SK-N-SH treated with all-trans-retinoic acid at 6 μM for 48 hours (cell line): ENCODE measurements at regions not wholly inside any gene's neighbourhood (a gene's known extent, or its start where the extent isn't known, plus 50 kb on each side); places are given as distances from the start of the nearest gene placed in this dataset.

Source experiments
- ATAC-seq: fragments of 200-7000 bp; cut with Tn5 transposase; 3 replicates; pipeline ENCODE4 v1.9.1; 2020; ENCODE audit warnings: mild to moderate bottlenecking, moderate library complexity
- ARNTL ChIP-seq: fragments of 450-650 bp; formaldehyde crosslinking; IDR thresholded peaks from 2 replicates; pipeline ENCODE4 v1.5.0; 2020; ENCODE audit warnings: low read depth, mild to moderate bottlenecking, moderate library complexity, borderline replicate concordance
- CSDC2 ChIP-seq: fragments of 250-450 bp; sonication (Bioruptor Pico); IDR thresholded peaks from 2 replicates; pipeline ENCODE4 v1.5.0; 2020; ENCODE audit warnings: mild to moderate bottlenecking, moderate library complexity
- ESRRG ChIP-seq: fragments of 250-450 bp; sonication (Bioruptor Pico); IDR thresholded peaks from 2 replicates; pipeline ENCODE4 v1.6.1; 2021; ENCODE audit warnings: mild to moderate bottlenecking
- GLIS3 ChIP-seq: fragments of 250-450 bp; sonication (Bioruptor Pico); IDR thresholded peaks from 2 replicates; pipeline ENCODE4 v1.5.0; 2020; ENCODE audit warnings: mild to moderate bottlenecking, moderate library complexity
- ISL1 ChIP-seq: fragments of 250-450 bp; sonication (Bioruptor Pico); IDR thresholded peaks from 2 replicates; pipeline ENCODE4 v2.1.2; 2022; ENCODE audit warnings: mild to moderate bottlenecking, moderate library complexity
- OSR1 ChIP-seq: fragments of 250-450 bp; sonication (Bioruptor Pico); IDR thresholded peaks from 2 replicates; pipeline ENCODE4 v1.8.0; 2022; ENCODE audit warnings: moderate library complexity, mild to moderate bottlenecking, inconsistent platforms
- PATZ1 ChIP-seq: fragments of 250-450 bp; sonication (Bioruptor Pico); IDR thresholded peaks from 2 replicates; pipeline ENCODE4 v1.8.0; 2020; ENCODE audit warnings: mild to moderate bottlenecking, moderate library complexity, borderline replicate concordance
- POU6F1 ChIP-seq: fragments of 250-450 bp; sonication (Bioruptor Pico); IDR thresholded peaks from 2 replicates; pipeline ENCODE4 v1.8.0; 2021; ENCODE audit warnings: low read depth, mild to moderate bottlenecking, moderate library complexity, borderline replicate concordance
- RARB ChIP-seq: fragments of 250-450 bp; sonication (Bioruptor Pico); IDR thresholded peaks from 2 replicates; pipeline ENCODE4 v1.8.0; 2021; ENCODE audit warnings: mild to moderate bottlenecking, moderate library complexity
- SNAI2 ChIP-seq: fragments of 250-450 bp; sonication (Bioruptor Pico); IDR thresholded peaks from 2 replicates; pipeline ENCODE4 v1.5.0; 2020; ENCODE audit warnings: mild to moderate bottlenecking, moderate library complexity
- TCF4 ChIP-seq: fragments of 250-450 bp; sonication (Bioruptor Pico); IDR thresholded peaks from 2 replicates; pipeline ENCODE4 v1.8.0; 2021; ENCODE audit warnings: mild to moderate bottlenecking, moderate library complexity, borderline replicate concordance
- ZC3H10 ChIP-seq: fragments of 250-450 bp; sonication (Bioruptor Pico); IDR thresholded peaks from 2 replicates; pipeline ENCODE4 v1.5.1; 2021; ENCODE audit warnings: mild to moderate bottlenecking, moderate library complexity
- ZFP3 ChIP-seq: fragments of 250-450 bp; sonication (Bioruptor Pico); IDR thresholded peaks from 2 replicates; pipeline ENCODE4 v1.5.0; 2020; ENCODE audit warnings: mild to moderate bottlenecking, moderate library complexity
- ZFP30 ChIP-seq: fragments of 450-650 bp; formaldehyde crosslinking; IDR thresholded peaks from 2 replicates; pipeline ENCODE4 v1.5.0; 2022; ENCODE audit warnings: mild to moderate bottlenecking, moderate library complexity
- ZNF565 ChIP-seq: fragments of 450-650 bp; formaldehyde crosslinking; conservative IDR thresholded peaks from 2 replicates; pipeline ENCODE4 v1.5.0; 2020; ENCODE audit warnings: low read depth, mild to moderate bottlenecking, moderate library complexity
- ZNF70 ChIP-seq: fragments of 450-650 bp; formaldehyde crosslinking; IDR thresholded peaks from 2 replicates; pipeline ENCODE4 v1.5.0; 2020; ENCODE audit warnings: mild to moderate bottlenecking, moderate library complexity
- ZNF8 ChIP-seq: fragments of 450-650 bp; formaldehyde crosslinking; IDR thresholded peaks from 2 replicates; pipeline ENCODE4 v1.5.0; 2020; ENCODE audit warnings: mild to moderate bottlenecking, moderate library complexity
- TF ChIP-seq, protein P1 (sequence below): fragments of 250-450 bp; sonication (Bioruptor Pico); IDR thresholded peaks from 2 replicates; pipeline ENCODE4 v1.5.1; 2020; ENCODE audit warnings: low read depth, mild to moderate bottlenecking, moderate library complexity
- TF ChIP-seq, protein P2 (sequence below): fragments of 250-450 bp; sonication (Bioruptor Pico); IDR thresholded peaks from 2 replicates; pipeline ENCODE4 v1.5.1; 2021; ENCODE audit warnings: mild to moderate bottlenecking, moderate library complexity
- TF ChIP-seq, protein P3 (sequence below): fragments of 250-450 bp; sonication (Bioruptor Pico); IDR thresholded peaks from 2 replicates; pipeline ENCODE4 v1.5.0; 2020; ENCODE audit warnings: mild to moderate bottlenecking, moderate library complexity

GRCh38 chr2:65549631-65550030 lies 117.2 kb upstream of the SPRED2 start:
- TF ChIP-seq OSR1 (CRISPR knock-in tag) (no peak), TCF4 (CRISPR knock-in tag) (no peak), ZFP3 (CRISPR knock-in tag) (no peak), ZC3H10 (CRISPR knock-in tag) (no peak)
- no peak for ATAC-seq

GRCh38 chr2:65549257-65549627 lies 116.8 kb upstream of the SPRED2 start:
- TF ChIP-seq, protein P1, sequence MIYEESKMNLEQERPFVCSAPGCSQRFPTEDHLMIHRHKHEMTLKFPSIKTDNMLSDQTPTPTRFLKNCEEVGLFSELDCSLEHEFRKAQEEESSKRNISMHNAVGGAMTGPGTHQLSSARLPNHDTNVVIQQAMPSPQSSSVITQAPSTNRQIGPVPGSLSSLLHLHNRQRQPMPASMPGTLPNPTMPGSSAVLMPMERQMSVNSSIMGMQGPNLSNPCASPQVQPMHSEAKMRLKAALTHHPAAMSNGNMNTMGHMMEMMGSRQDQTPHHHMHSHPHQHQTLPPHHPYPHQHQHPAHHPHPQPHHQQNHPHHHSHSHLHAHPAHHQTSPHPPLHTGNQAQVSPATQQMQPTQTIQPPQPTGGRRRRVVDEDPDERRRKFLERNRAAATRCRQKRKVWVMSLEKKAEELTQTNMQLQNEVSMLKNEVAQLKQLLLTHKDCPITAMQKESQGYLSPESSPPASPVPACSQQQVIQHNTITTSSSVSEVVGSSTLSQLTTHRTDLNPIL (CRISPR knock-in tag): no peak
- no peak for TF ChIP-seq ESRRG (CRISPR knock-in tag)
- TF ChIP-seq ISL1 (CRISPR knock-in tag): no peak
- no peak for TF ChIP-seq ZNF565 (CRISPR knock-in tag)
- TF ChIP-seq CSDC2 (CRISPR knock-in tag): no peak
- no peak for TF ChIP-seq PATZ1 (CRISPR knock-in tag)
- TF ChIP-seq GLIS3 (CRISPR knock-in tag): no peak
- no peak for TF ChIP-seq TCF4 (CRISPR knock-in tag)
- no peak for TF ChIP-seq ZFP3 (CRISPR knock-in tag)
- no peak for TF ChIP-seq SNAI2
- TF ChIP-seq POU6F1: no peak
- no peak for TF ChIP-seq OSR1 (CRISPR knock-in tag)
- ATAC-seq: no peak

DNA sequence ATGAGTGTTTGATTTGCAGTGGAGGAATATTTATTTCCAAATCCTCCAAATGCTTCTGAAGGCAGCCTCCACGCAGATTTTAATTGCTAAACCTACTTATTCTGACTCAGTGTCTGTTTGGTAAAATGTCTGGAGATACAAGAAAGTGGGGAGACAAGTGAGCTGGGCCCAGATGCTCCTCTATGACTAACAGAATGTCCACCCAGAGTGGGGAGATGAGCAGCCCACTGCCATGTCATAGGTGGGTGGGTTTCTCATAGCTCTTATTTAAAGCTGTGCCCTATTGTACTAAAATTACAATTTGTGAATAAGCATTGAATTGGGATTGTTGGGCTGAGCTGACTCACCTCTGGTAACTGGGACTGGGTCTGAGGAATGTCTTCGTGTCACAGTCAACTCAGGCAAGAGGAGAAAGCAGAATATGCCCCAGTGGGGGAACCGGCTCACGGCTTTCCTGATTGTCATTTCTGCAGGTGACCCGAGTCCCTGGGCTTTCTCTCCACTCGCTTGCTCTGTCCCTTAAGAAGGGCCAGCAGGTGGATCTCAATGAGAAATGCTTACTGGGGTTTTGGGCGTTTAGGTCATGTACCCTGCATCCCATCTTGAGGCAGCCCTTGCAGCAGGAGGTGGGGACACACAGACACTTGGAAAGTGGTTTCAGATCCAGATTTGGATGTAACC lies 116.3 kb upstream of the SPRED2 start:
- ATAC-seq: no peak

More for the DNA sequence above, 116.3 kb upstream of the SPRED2 start:
- TF ChIP-seq ZFP30 (no peak), SNAI2 (no peak), OSR1 (CRISPR knock-in tag) (no peak), POU6F1 (no peak), CSDC2 (CRISPR knock-in tag) (no peak), ARNTL (CRISPR knock-in tag) (no peak), ESRRG (CRISPR knock-in tag) (no peak), PATZ1 (CRISPR knock-in tag) (no peak), ZNF70 (CRISPR knock-in tag) (no peak), GLIS3 (CRISPR knock-in tag) (no peak), ZNF565 (CRISPR knock-in tag) (no peak), ZNF8 (CRISPR knock-in tag) (no peak), ZFP3 (CRISPR knock-in tag) (no peak), RARB (no peak)
- TF ChIP-seq, protein P2, sequence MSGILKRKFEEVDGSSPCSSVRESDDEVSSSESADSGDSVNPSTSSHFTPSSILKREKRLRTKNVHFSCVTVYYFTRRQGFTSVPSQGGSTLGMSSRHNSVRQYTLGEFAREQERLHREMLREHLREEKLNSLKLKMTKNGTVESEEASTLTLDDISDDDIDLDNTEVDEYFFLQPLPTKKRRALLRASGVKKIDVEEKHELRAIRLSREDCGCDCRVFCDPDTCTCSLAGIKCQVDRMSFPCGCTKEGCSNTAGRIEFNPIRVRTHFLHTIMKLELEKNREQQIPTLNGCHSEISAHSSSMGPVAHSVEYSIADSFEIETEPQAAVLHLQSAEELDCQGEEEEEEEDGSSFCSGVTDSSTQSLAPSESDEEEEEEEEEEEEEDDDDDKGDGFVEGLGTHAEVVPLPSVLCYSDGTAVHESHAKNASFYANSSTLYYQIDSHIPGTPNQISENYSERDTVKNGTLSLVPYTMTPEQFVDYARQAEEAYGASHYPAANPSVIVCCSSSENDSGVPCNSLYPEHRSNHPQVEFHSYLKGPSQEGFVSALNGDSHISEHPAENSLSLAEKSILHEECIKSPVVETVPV (CRISPR knock-in tag): no peak
- TF ChIP-seq, protein P3, sequence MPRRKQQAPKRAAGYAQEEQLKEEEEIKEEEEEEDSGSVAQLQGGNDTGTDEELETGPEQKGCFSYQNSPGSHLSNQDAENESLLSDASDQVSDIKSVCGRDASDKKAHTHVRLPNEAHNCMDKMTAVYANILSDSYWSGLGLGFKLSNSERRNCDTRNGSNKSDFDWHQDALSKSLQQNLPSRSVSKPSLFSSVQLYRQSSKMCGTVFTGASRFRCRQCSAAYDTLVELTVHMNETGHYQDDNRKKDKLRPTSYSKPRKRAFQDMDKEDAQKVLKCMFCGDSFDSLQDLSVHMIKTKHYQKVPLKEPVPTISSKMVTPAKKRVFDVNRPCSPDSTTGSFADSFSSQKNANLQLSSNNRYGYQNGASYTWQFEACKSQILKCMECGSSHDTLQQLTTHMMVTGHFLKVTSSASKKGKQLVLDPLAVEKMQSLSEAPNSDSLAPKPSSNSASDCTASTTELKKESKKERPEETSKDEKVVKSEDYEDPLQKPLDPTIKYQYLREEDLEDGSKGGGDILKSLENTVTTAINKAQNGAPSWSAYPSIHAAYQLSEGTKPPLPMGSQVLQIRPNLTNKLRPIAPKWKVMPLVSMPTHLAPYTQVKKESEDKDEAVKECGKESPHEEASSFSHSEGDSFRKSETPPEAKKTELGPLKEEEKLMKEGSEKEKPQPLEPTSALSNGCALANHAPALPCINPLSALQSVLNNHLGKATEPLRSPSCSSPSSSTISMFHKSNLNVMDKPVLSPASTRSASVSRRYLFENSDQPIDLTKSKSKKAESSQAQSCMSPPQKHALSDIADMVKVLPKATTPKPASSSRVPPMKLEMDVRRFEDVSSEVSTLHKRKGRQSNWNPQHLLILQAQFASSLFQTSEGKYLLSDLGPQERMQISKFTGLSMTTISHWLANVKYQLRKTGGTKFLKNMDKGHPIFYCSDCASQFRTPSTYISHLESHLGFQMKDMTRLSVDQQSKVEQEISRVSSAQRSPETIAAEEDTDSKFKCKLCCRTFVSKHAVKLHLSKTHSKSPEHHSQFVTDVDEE (CRISPR knock-in tag): no peak
- TF ChIP-seq, protein P1 (CRISPR knock-in tag): no peak
